ENCODE measurements at regions not wholly inside any gene's neighbourhood (a gene's known extent, or its start where the extent isn't known, plus 50 kb on each side); places are given as distances from the start of the nearest gene placed in this dataset.

GRCh38 chrX:66328950-66329596, 165.0 kb downstream of the HEPH start:
- Histone ChIP-seq H4K20me1 (ENCODE audit: control insufficient read depth, insufficient read depth) (no peaks in the 10 kb centered on the region), H3K4me2 (ENCODE audit: control insufficient read depth, insufficient read depth) (no peak overlapping the region), H3K27ac (ENCODE audit: control insufficient read depth, insufficient read depth) (no peak overlapping the region), H3K9me3 (replicated peaks; ENCODE audit: control insufficient read depth, insufficient read depth, low read length) (no peaks in the 10 kb centered on the region; the same call in 2 of the 3 replicates), H3K79me2 (ENCODE audit: control insufficient read depth, insufficient read depth, low read length) (no peaks in the 10 kb centered on the region), H3K9ac (ENCODE audit: control insufficient read depth, insufficient read depth, low read length) (no peak overlapping the region), H3K27me3 (replicated peaks in 1 of 2; ENCODE audit: control insufficient read depth in 2 of 2, insufficient read depth in 2 of 2, low read length in 1 of 2) (no peaks in the 10 kb centered on the region), H3K4me1 (ENCODE audit: control insufficient read depth, insufficient read depth, low read length) (no peaks in the 10 kb centered on the region), H2AFZ (ENCODE audit: control insufficient read depth, low read depth, low read length) (no peak overlapping the region), H3K4me3 (no peak overlapping the region), H3K36me3 (ENCODE audit: control insufficient read depth in 2 of 2, insufficient read depth in 2 of 2, low read length in 1 of 2) (no peaks in the 10 kb centered on the region)
- no peak for FAIRE-seq
- BruUV-seq (replicated peaks) = no TSS peak
- no peak for ATAC-seq
- no peak for TF ChIP-seq ZNF217 (IDR thresholded peaks at IDR 0.05)
- TF ChIP-seq ZBTB4 (CRISPR knock-in tag; IDR thresholded peaks at IDR 0.05) = no peak
- TF ChIP-seq SMAD5 (IDR thresholded peaks at IDR 0.05; ENCODE audit: low read depth) = no peak
- TF ChIP-seq YY1 (IDR thresholded peaks at IDR 0.05; ENCODE audit: low read depth, low read length) = no peak
- no peak for TF ChIP-seq POLR2AphosphoS5 (IDR thresholded peaks at IDR 0.05; ENCODE audit: low read length)
- TF ChIP-seq SMC3 (IDR thresholded peaks at IDR 0.05; ENCODE audit: borderline replicate concordance, low read length) = no peak
- no peak for TF ChIP-seq IKZF2 (IDR thresholded peaks at IDR 0.05)
- no peak for TF ChIP-seq CTCF (IDR thresholded peaks at IDR 0.05 in 2 of 3, conservative IDR thresholded peaks at IDR 0.05 in 1 of 3; ENCODE audit: control insufficient read depth in 2 of 3, extremely low read depth in 1 of 3, insufficient read depth in 1 of 3, low read depth in 3 of 3, low read length in 3 of 3)
- no peak for TF ChIP-seq MAX (IDR thresholded peaks at IDR 0.05; ENCODE audit: low read depth, low read length)
- TF ChIP-seq NKRF (conservative IDR thresholded peaks at IDR 0.05) = no peak
- no peak for TF ChIP-seq SRF (IDR thresholded peaks at IDR 0.05; ENCODE audit: low read depth in 2 of 2, low read length in 2 of 2)
- no peak for TF ChIP-seq NR2F1 (conservative IDR thresholded peaks at IDR 0.05)
- POLR2A ChIA-PET = no interaction called here
- CTCF ChIA-PET = no interaction called here
- RAD21 ChIA-PET (ENCODE audit: unreplicated experiment) = interaction anchor here (0.6 kb wide), 1 partner anchor 296 kb away, joined by 3 read pairs; no protein-coding TSS in a partner anchor
- intact Hi-C loops (cut with micrococcal nuclease; ENCODE audit: unreplicated experiment) = no loop called here
- SMC1A ChIA-PET (ENCODE audit: uncharacterized antibody, unreplicated experiment) = interaction anchor here (0.8 kb wide), 1 partner anchor 268 kb away, joined by 3 read pairs; no protein-coding TSS in a partner anchor
- DNase-seq (ENCODE audit: low read depth, low spot score) = no peak
- in situ Hi-C loops (cut with MboI) = no loop called here
- WGBS (ENCODE audit: insufficient coverage, insufficient replicate concordance, low lambda C conversion rate, missing lambda C conversion rate) = 79% methylated on average over 21 of the region's 25 CpGs

All from GM12878 (cell line).